Type B pancreatic cell (in vitro differentiated cells): ENCODE measurements at regions not wholly inside any gene's neighbourhood (a gene's known extent, or its start where the extent isn't known, plus 50 kb on each side); places are given as distances from the start of the nearest gene placed in this dataset.

Experiments
- DNase-seq: peaks from one replicate; pipeline ENCODE4 v3.0.0; 2021; ENCODE audit warnings: mixed read lengths; ENCODE audit not compliant: unreplicated experiment; ENCODE audit errors: extremely low spot score
- H3K27ac Mint-ChIP-seq: 2 replicates; pipeline ENCODE4 v1.8.0; 2021; ENCODE audit warnings: mild to moderate bottlenecking, mixed read lengths
- H3K27me3 Mint-ChIP-seq: 2 replicates; pipeline ENCODE4 v1.8.0; 2021; ENCODE audit warnings: mixed read lengths
- H3K36me3 Mint-ChIP-seq: 2 replicates; pipeline ENCODE4 v1.8.0; 2021; ENCODE audit warnings: mixed read lengths
- H3K4me1 Mint-ChIP-seq: one replicate; pipeline ENCODE4 v1.8.0; 2021; ENCODE audit warnings: mixed read lengths; ENCODE audit not compliant: unreplicated experiment
- H3K4me3 Mint-ChIP-seq: 2 replicates; pipeline ENCODE4 v1.8.0; 2021; ENCODE audit warnings: mild to moderate bottlenecking, mixed read lengths
- H3K9me3 Mint-ChIP-seq: 2 replicates; pipeline ENCODE4 v1.8.0; 2021; ENCODE audit warnings: mixed read lengths
- TF ChIP-seq, protein P1 (sequence below): fragments of 200-600 bp; sonication (generic); conservative IDR thresholded peaks from 2 replicates; pipeline ENCODE4 v1.5.0; 2021; ENCODE audit warnings: antibody characterized with exemption, mild to moderate bottlenecking

DNA sequence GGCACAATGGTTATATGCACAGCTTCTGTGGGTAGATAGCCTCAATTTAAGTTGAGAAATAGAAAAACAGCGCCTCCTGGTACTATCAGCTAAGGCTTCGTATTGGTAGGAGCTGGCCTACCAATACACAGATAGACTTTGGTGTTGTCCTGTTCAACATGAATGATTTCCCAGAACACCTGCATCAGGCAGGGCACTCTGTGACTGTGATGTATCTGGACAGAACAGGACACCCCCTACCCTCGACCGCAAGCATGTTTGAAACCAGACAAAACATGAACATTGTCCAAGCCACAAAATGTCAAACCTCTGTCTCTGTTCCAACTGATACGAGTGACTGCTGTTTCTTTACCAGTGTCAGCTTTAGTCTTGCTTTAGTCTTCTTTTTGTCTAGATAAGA lies 144.9 kb downstream of the HAPSTR1 start:
- Mint-ChIP-seq H3K36me3 (no peaks in the 10 kb centered on the region), H3K9me3 (no peaks in the 10 kb centered on the region), H3K4me1 (peaks cover 7% of the 10 kb centered on the region), H3K4me3 (no peak overlapping the region), H3K27me3 (no peaks in the 10 kb centered on the region), H3K27ac (no peak overlapping the region)
- DNase-seq: no peak
- TF ChIP-seq, protein P1, sequence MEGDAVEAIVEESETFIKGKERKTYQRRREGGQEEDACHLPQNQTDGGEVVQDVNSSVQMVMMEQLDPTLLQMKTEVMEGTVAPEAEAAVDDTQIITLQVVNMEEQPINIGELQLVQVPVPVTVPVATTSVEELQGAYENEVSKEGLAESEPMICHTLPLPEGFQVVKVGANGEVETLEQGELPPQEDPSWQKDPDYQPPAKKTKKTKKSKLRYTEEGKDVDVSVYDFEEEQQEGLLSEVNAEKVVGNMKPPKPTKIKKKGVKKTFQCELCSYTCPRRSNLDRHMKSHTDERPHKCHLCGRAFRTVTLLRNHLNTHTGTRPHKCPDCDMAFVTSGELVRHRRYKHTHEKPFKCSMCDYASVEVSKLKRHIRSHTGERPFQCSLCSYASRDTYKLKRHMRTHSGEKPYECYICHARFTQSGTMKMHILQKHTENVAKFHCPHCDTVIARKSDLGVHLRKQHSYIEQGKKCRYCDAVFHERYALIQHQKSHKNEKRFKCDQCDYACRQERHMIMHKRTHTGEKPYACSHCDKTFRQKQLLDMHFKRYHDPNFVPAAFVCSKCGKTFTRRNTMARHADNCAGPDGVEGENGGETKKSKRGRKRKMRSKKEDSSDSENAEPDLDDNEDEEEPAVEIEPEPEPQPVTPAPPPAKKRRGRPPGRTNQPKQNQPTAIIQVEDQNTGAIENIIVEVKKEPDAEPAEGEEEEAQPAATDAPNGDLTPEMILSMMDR: no peak

DNA sequence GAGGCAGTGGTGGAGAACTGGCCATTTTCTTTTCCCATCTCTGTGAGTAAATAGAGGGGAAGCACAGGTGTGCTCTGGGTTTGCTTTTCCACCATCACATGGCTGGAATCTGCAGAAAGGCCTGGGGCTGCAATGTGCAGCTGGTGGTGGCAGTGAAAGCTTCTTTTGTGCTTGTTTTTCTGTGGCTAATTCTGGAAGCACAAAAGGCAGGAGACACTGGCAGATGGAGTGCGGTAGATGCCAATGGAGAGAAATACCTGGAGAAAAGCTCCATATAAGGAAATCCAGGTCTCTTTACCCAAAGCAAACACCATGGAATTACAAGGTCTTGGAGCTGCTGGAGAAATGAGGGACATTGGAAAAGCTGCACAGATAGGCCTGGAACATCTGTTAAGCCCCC lies 146.9 kb downstream of the HAPSTR1 start:
- H3K27me3 Mint-ChIP-seq: no peaks in the 10 kb centered on the region

DNA sequence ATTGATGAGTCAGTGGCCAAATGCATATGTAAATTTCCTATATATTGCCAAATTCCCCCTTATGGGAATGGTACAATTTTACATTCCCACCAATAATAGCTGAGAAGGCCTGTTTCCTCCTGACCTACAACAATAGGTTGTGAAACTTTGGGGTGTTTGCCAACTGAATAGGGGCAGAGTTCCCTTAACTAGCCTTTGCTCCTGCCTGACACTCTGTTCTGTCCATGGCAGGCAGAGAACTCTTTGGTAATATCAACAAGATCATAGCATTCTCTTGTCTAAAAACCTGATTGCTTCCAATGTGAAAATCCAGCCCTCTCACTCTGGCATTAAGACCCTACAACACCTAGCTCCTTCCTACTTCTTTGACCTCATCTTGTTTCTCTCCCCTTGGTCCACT lies 149.7 kb downstream of the HAPSTR1 start:
- no peak overlapping the region for H3K27ac Mint-ChIP-seq

More for the DNA sequence above, 146.9 kb downstream of the HAPSTR1 start:
- TF ChIP-seq, protein P1: no peak
- DNase-seq: no peak
- H3K36me3 Mint-ChIP-seq: no peaks in the 10 kb centered on the region
- H3K4me1 Mint-ChIP-seq: no peaks in the 10 kb centered on the region
- H3K27ac Mint-ChIP-seq: no peak overlapping the region
- H3K4me3 Mint-ChIP-seq: no peak overlapping the region
- H3K9me3 Mint-ChIP-seq: no peaks in the 10 kb centered on the region

DNA sequence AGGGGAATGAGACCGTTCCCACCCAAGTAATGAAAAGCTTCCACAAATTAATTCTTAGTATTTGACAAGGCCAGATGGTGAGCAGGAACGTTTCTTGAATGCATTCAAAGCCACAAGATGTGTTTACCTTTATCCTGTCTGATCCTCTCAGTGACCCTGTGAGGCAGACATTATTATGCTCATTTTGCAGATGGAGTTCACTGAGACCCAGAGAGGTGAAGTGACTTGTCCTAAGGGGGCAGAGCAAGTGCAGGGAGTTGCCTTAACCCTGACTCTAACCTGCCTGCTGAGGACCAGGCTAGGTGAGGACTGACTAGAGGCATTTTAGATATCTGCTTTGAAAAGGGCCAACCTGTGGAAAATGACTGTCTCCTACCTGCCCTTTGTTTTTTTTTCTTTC lies 156.7 kb downstream of the HAPSTR1 start:
- Mint-ChIP-seq H3K27me3 (peaks cover 11% of the 10 kb centered on the region), H3K27ac (no peak overlapping the region), H3K9me3 (no peaks in the 10 kb centered on the region), H3K4me3 (no peak overlapping the region), H3K36me3 (no peaks in the 10 kb centered on the region), H3K4me1 (no peaks in the 10 kb centered on the region)
- TF ChIP-seq, protein P1: no peak
- no peak for DNase-seq

More for the DNA sequence above, 149.7 kb downstream of the HAPSTR1 start:
- no peak overlapping the region for H3K4me3 Mint-ChIP-seq
- no peak for DNase-seq
- no peaks in the 10 kb centered on the region for H3K9me3 Mint-ChIP-seq
- no peaks in the 10 kb centered on the region for H3K4me1 Mint-ChIP-seq
- TF ChIP-seq, protein P1: no peak
- no peaks in the 10 kb centered on the region for H3K27me3 Mint-ChIP-seq
- H3K36me3 Mint-ChIP-seq: no peaks in the 10 kb centered on the region

DNA sequence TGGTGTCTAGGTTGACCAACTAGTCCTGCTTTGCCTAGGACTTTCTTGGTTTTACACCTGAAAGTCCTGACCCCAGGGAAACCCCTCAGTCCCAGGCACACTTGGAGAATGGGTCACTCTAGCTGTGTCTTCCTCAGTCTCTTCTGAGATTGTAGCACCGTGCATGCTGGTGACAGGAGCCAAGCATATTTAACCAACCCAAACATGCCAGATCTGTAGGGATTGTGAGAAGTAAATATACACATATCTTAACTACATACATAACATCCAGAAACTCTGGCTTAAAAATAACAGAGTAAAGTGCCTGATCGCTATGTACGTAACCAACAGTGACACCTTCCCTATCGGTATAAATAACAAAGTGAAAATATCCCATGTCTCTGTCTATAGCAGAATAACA lies 158.1 kb downstream of the HAPSTR1 start:
- no peaks in the 10 kb centered on the region for H3K4me1 Mint-ChIP-seq
- no peaks in the 10 kb centered on the region for H3K36me3 Mint-ChIP-seq
- H3K4me3 Mint-ChIP-seq: no peak overlapping the region
- no peak overlapping the region for H3K27ac Mint-ChIP-seq
- DNase-seq: no peak
- TF ChIP-seq, protein P1: no peak
- peaks cover 5% of the 10 kb centered on the region for H3K9me3 Mint-ChIP-seq
- peaks cover 15% of the 10 kb centered on the region for H3K27me3 Mint-ChIP-seq

DNA sequence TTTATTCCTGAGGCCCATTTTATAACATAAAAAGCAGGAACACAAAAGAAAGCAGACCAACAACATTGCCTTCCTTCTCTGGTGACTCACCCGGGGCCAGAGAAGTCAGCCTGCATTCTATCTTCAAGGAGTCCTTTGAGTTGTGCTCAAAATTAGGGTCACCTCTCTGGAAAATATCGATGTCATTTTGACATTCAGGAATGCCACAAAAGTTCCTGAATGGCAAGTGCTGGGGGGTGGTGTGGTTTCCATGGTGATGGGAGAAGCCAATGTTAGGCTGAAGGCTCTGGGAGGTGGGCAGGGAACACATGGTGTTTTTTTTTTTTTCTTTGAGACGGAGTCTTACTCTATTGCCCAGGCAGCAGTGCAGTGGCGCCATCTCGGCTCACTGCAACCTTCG lies 159.6 kb downstream of the HAPSTR1 start:
- Mint-ChIP-seq H3K4me3 (no peak overlapping the region), H3K4me1 (peaks cover 8% of the 10 kb centered on the region)

More for the DNA sequence above, 159.6 kb downstream of the HAPSTR1 start:
- DNase-seq: no peak
- Mint-ChIP-seq H3K27me3 (peaks cover 19% of the 10 kb centered on the region), H3K27ac (no peak overlapping the region), H3K36me3 (no peaks in the 10 kb centered on the region), H3K9me3 (peaks cover 5% of the 10 kb centered on the region)
- TF ChIP-seq, protein P1: no peak
